Fibroblast of mammary gland (primary cell): ENCODE measurements at regions not wholly inside any gene's neighbourhood (a gene's known extent, or its start where the extent isn't known, plus 50 kb on each side); places are given as distances from the start of the nearest gene placed in this dataset.
A peak's percentile ranks its signal among the peaks of the same experiment; 100 is the strongest.

Experiments
- DNase-seq: peaks from one replicate; pipeline ENCODE4 v3.0.0-alpha.2; 2010; ENCODE audit warnings: low read depth
- H3K4me3 ChIP-seq: 2 replicates; pipeline ENCODE4 v1.5.1; 2011; ENCODE audit warnings: low read depth, mild to moderate bottlenecking, low read length, moderate library complexity; ENCODE audit not compliant: control insufficient read depth
- CTCF ChIP-seq: conservative IDR thresholded peaks from 2 replicates; pipeline ENCODE4 v1.5.1; 2011; ENCODE audit warnings: low read depth, low read length, inconsistent platforms; ENCODE audit not compliant: control insufficient read depth, insufficient read depth

- no peak for TF ChIP-seq CTCF
Measured at GRCh38 chr3:80788914-80789313, 972.5 kb downstream of the GBE1 start.

GRCh38 chr3:80785875-80786274 is 975.6 kb downstream of the GBE1 start:
- no peak overlapping the region for H3K4me3 ChIP-seq
- DNase-seq, result no peak
- TF ChIP-seq CTCF, result no peak

More at GRCh38 chr3:80788914-80789313, 972.5 kb downstream of the GBE1 start:
- DNase-seq, result no peak
- H3K4me3 ChIP-seq, result no peak overlapping the region

- H3K4me3 ChIP-seq, result no peak overlapping the region
- DNase-seq, result no peak
- TF ChIP-seq CTCF, result no peak
Measured at GRCh38 chr3:80785475-80785874, 976.0 kb downstream of the GBE1 start.

GRCh38 chr3:80771085-80771484 is 990.4 kb downstream of the GBE1 start:
- no peak for DNase-seq
- no peak for TF ChIP-seq CTCF
- H3K4me3 ChIP-seq, result no peak overlapping the region

- H3K4me3 ChIP-seq, result no peak overlapping the region
- TF ChIP-seq CTCF, result no peak
- peak; percentile 4 for DNase-seq
Measured at GRCh38 chr3:80770106-80771074, 991.1 kb downstream of the GBE1 start.

- H3K4me3 ChIP-seq, result no peak overlapping the region
- no peak for DNase-seq
- no peak for TF ChIP-seq CTCF
Measured at GRCh38 chr3:80769683-80770082, 991.8 kb downstream of the GBE1 start.

GRCh38 chr3:80767604-80768003 is 993.8 kb downstream of the GBE1 start:
- no peak for DNase-seq
- TF ChIP-seq CTCF, result no peak
- no peak overlapping the region for H3K4me3 ChIP-seq
